ENCODE measurements at regions not wholly inside any gene's neighbourhood (a gene's known extent, or its start where the extent isn't known, plus 50 kb on each side); places are given as distances from the start of the nearest gene placed in this dataset.
"Not testable (repeated sequence)": the region's sequence is repeated elsewhere in the genome, so short reads cannot be mapped to it uniquely, and the experiment has no call there.

- not testable (repeated sequence) for TF ChIP-seq CTCF, POLR2A (IDR thresholded peaks at IDR 0.05)
Observed at GRCh38 chr7:29751012-29751411, 55.3 kb upstream of the WIPF3 start.
